HG03575 (cell line): ENCODE measurements at regions not wholly inside any gene's neighbourhood (a gene's known extent, or its start where the extent isn't known, plus 50 kb on each side); places are given as distances from the start of the nearest gene placed in this dataset.

Source experiments
- ATAC-seq: cut with Tn5 transposase; IDR thresholded peaks from one replicate; pipeline ENCODE4 v1.9.1; 2021; ENCODE audit not compliant: unreplicated experiment, insufficient number of reproducible peaks, low FRiP score; ENCODE audit errors: extremely low read depth

- ATAC-seq = no peak
Measured at GRCh38 chr19:28422046-28422445, 790.9 kb downstream of the UQCRFS1 start.

GRCh38 chr19:28420811-28421550 is 792.0 kb downstream of the UQCRFS1 start:
- ATAC-seq = no peak

DNA sequence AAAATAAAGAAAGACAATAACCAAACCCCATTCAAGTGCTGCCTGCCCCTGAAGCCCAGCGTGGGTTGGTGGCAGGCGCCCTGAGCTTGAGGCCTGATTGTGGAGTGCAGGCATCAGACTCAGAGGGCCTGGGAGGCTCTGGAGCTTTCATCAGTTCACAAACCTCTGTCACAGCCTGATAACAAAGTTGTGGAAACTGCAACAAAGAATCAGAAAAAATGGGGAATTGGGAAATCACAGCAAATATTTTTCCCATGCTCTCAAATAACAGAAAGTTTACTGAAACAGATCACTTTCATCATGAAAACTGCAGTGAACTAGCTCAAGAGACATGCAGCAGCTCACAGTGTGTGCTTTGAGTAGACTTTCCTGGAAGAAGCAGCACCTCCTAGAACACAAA is 793.6 kb downstream of the UQCRFS1 start:
- ATAC-seq = no peak

DNA sequence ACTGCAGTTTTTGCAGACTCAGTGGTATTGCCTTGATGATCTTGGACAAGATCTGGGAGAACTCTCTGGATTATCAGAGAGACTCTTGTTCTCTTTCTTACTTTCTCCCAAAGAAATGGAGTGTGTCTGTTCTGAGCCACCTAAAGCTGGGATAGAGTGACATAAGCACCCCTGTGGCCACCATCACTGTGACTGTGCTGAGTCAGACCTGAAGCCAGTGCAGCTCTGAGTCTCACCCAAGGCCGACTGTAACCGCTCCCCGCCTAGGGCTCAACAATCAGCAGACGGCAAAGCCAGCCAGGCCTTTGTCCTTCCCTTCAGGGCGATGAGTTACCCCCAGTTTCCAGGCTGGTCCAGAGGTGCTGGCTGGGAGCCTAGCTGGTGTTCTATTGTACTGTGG is 795.6 kb downstream of the UQCRFS1 start:
- ATAC-seq = no peak

GRCh38 chr19:28416245-28416644 is 796.7 kb downstream of the UQCRFS1 start:
- no peak for ATAC-seq

- no peak for ATAC-seq
Measured at GRCh38 chr19:28414748-28415147, 798.2 kb downstream of the UQCRFS1 start.

DNA sequence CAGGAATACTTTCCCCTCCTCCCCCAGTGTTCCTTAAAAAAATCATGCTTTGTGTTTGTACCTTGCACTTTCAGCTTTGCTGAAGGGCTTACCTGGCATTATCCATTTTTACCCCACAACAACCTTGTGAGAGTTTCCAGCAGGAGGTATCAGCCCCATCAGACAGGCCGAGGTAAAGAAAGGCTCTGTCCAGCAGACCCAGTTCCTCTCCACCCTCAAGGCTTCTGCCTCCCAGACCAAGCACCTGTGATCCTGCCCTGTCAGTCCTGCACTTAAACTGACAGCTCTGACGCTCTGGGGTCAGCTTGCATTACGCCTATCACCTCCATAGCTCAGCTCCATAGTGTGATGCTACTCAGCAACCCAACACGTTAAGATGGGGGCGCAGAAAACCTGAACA is 803.1 kb downstream of the UQCRFS1 start:
- no peak for ATAC-seq

- no peak for ATAC-seq
Measured at GRCh38 chr19:28406966-28407365, 806.0 kb downstream of the UQCRFS1 start.

DNA sequence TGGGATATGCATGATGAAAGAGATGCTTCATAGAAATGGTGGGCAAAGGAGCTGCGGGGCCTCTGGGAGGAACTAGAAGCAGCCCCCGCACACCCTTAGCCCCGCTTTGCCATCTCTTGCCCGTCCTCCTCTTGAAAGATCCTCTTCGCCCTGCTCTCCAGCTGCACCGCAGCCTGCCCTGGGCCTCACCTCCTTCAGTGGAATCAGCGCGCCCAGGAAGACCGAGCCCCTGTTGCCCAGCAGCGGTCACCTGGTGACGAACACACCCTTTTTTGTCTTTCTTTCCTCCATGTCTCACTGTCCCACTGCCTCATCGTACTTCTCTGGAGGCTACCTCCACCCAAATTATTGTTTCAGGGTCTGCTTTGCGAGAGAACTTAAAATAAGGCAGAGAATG is 807.6 kb downstream of the UQCRFS1 start:
- ATAC-seq = no peak

GRCh38 chr19:28404472-28404871 is 808.5 kb downstream of the UQCRFS1 start:
- no peak for ATAC-seq

- ATAC-seq = no peak
Measured at GRCh38 chr19:28403690-28404089, 809.3 kb downstream of the UQCRFS1 start.

- no peak for ATAC-seq
Measured at GRCh38 chr19:28402701-28403290, 810.2 kb downstream of the UQCRFS1 start.

DNA sequence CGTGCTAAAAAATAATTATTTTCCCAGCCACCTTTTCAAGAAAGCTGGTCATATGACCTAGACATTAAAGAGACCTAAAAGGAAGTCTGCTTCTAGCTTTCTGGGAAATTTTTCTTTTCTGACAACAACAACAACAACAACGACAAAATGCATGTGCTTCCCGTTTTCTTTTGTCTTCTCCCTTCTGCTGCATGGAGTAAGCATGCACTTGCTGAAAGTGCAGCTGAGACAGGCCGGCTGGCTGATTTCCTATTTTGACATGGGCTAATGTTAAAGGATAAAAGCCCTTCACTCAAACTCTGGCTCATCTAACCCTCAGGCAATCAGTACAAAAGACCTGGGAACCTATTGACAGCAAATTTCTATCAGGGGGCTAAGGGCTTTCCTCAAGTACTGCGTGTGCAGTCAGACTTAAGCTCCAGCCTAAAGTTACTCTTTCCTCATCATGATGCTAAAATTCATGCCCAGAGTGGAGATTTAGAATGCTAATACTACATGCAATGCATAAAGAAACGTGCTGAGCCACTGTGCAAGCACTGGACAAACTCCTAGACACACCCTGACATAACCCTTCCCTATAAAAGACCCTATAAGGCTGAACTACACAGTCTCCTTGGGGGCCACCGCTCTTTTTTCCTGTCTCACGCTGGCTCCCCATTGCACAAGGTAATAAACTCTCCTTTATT is 811.1 kb downstream of the UQCRFS1 start:
- no peak for ATAC-seq

DNA sequence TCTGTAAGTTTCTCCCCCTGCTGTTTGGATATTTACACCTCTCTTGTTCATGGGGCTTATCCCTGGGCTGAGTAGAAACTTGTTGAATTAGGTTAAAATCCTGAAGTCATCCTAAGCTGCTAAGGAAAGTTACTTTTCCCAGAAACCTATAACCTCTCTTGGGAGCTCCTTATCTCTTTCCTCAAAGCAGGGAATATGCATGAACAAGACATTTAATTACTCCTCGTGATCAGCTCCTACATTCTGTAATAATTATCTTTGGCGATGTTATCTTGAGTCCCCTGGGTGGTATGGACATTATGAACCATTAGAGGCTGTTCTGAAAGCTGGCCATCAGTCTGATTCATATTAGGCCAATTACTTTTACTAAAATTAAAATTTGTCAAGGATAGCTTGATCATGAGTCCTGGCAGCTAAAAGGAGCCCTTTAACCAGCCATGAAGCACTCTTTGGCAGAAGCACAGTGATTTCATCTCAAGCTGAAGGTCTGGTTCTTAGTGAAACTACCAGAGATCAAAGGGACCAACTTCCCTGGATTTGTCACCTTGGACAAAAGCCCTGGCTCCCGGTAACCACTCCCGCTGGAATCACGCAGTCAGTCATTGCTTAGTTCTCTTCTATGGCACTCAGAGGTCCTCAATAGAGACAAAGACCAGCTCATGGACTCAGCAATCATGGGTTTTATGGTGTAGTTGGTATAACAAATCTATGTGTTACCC is 811.8 kb downstream of the UQCRFS1 start:
- no peak for ATAC-seq

GRCh38 chr19:28399187-28399586 is 813.8 kb downstream of the UQCRFS1 start:
- no peak for ATAC-seq

GRCh38 chr19:28397800-28398199 is 815.2 kb downstream of the UQCRFS1 start:
- no peak for ATAC-seq

DNA sequence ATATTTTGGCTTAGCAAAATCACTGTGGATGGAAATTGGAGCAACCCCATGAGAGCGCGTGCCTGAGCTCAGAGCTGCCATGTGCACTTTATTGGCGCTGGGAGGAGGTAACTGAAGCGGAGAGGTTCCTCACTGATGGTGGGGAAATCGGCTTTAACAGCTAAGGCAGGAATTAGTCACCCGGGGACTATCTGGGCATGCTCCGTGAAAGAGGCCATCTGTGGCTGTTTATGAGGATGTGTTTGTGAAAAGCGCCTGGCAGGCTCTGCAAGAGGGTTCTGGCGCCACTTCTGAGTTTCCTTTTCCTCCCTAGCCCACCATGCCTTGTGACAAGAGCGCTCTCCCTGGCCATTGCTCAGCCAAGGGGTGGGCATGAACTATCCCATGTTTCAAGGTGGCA is 815.6 kb downstream of the UQCRFS1 start:
- ATAC-seq = no peak

DNA sequence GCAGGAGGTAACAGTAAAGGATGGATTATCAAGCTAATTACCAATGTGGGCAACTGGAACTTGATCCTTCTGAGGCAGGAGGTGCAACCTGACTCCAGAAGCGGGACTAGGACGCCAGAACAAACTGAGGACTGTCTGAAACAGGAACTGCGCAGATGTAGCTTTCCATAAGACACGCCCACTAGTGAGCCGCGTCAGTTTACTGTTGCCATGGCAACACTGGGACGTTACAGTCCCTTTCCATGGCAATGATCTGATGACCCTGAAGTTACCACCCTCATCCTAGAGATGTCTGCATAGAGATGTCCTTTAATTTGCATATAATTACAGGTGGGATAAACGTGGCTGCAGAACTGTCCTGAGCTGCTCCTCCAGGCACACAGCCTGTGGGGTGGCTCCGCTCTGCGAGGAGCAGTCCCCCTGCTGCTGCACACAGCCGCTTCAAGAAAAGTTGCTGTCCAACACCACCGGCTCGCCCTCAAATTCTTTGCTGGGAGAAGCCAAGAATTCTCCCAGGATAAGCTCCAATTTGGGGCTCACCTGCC is 816.6 kb downstream of the UQCRFS1 start:
- ATAC-seq = no peak

- ATAC-seq = no peak
Measured at GRCh38 chr19:28394725-28395124, 818.2 kb downstream of the UQCRFS1 start.
